Endothelial cell of umbilical vein (primary cell): ENCODE measurements at regions not wholly inside any gene's neighbourhood (a gene's known extent, or its start where the extent isn't known, plus 50 kb on each side); places are given as distances from the start of the nearest gene placed in this dataset.

ENCODE experiments used
- BruUV-seq: library from RNA; stranded (reverse); fragments of 400-500 nt; replicated peaks from 2 replicates; lab custom pipeline; 2021; lab: Mats Ljungman, UMichigan
- CTCF ChIA-PET: fragments of 300-600, 350-600 bp; sonication (Branson Sonifier 250); formaldehyde crosslinking; loops from one replicate; lab custom pipeline; 2021; ENCODE audit warnings: antibody characterized with exemption, inconsistent platforms; lab: Charles Lee
- POLR2A ChIA-PET: fragments of 300-600, 350-600 bp; sonication (Branson Sonifier 250); formaldehyde crosslinking; loops from one replicate; lab custom pipeline; 2021; ENCODE audit warnings: antibody characterized with exemption, inconsistent platforms; lab: Charles Lee
- DNase-seq: peaks from one replicate; pipeline ENCODE4 v3.0.0-alpha.2; 2011; ENCODE audit warnings: low read depth, low spot score
- FAIRE-seq: peaks from 2 replicates; lab custom pipeline; 2011; peaks lifted over from hg19 to GRCh38; lab: Jason Lieb, UNC
- H2AFZ ChIP-seq: 2 replicates; pipeline ENCODE4 v1.6.0; 2012; ENCODE audit warnings: low read depth, low read length, control low read depth, inconsistent platforms
- H3K27ac ChIP-seq: 2 replicates; pipeline ENCODE4 v1.5.1; 2011; ENCODE audit warnings: low read depth, mild to moderate bottlenecking, control low read depth, low read length, moderate library complexity; ENCODE audit not compliant: insufficient read depth
- H3K27me3 ChIP-seq, 2 experiments: 2 replicates each; pipeline versions ENCODE4 v1.6.0 to v1.6.1; 2011; ENCODE audit warnings: low read length in 2 of 2, mixed read lengths in 1 of 2; ENCODE audit not compliant: control insufficient read depth in 2 of 2, insufficient read depth in 2 of 2
- H3K36me3 ChIP-seq, 2 experiments: 2 replicates in 1 of 2; 3 replicates in 1 of 2; pipeline ENCODE4 v1.5.1; 2011; ENCODE audit warnings: low read length in 2 of 2, mild to moderate bottlenecking in 1 of 2, moderate library complexity in 1 of 2; ENCODE audit not compliant: control insufficient read depth in 2 of 2, insufficient read depth in 2 of 2; ENCODE audit errors: extremely low read depth in 1 of 2
- H3K4me1 ChIP-seq: 3 replicates; pipeline ENCODE4 v1.5.1; 2011; ENCODE audit warnings: mild to moderate bottlenecking, low read length; ENCODE audit not compliant: control insufficient read depth, insufficient read depth; ENCODE audit errors: extremely low read depth
- H3K4me2 ChIP-seq: 2 replicates; pipeline ENCODE4 v1.6.1; 2011; ENCODE audit warnings: low read length, control low read depth, mixed read lengths; ENCODE audit not compliant: insufficient read depth
- H3K4me3 ChIP-seq, 3 experiments: fragments of 200-600 bp in 1 of 3; sonication (generic), shearing (Covaris generic) in 1 of 3; replicated peaks in 1 of 3; 2 replicates each; pipeline ENCODE4 v1.5.1; 2011 to 2016; ENCODE audit warnings: control low read depth in 3 of 3, low read length in 3 of 3, mild to moderate bottlenecking in 2 of 3, inconsistent platforms in 1 of 3, low read depth in 1 of 3, moderate library complexity in 1 of 3; ENCODE audit not compliant: insufficient read depth in 1 of 3
- H3K79me2 ChIP-seq: 2 replicates; pipeline ENCODE4 v1.6.0; 2012; ENCODE audit warnings: low read length, inconsistent platforms; ENCODE audit not compliant: control insufficient read depth, insufficient read depth
- H3K9ac ChIP-seq: replicated peaks from 2 replicates; pipeline ENCODE3; 2011; ENCODE audit warnings: low read length, control low read depth; ENCODE audit not compliant: insufficient read depth; ENCODE audit errors: extremely low read depth
- H3K9me1 ChIP-seq: replicated peaks from 3 replicates; pipeline ENCODE4 v1.6.0; 2011; ENCODE audit warnings: mild to moderate bottlenecking, low read length; ENCODE audit not compliant: control insufficient read depth, insufficient read depth; ENCODE audit errors: extremely low read depth
- H3K9me3 ChIP-seq: replicated peaks from 2 replicates; pipeline ENCODE4 v1.5.1; 2012; ENCODE audit warnings: low read length, inconsistent platforms; ENCODE audit not compliant: control insufficient read depth, insufficient read depth
- H4K20me1 ChIP-seq: replicated peaks from 2 replicates; pipeline ENCODE3; 2011; ENCODE audit warnings: mild to moderate bottlenecking, low read length; ENCODE audit not compliant: control insufficient read depth, insufficient read depth; ENCODE audit errors: extremely low read depth
- CTCF ChIP-seq, 2 donors: IDR thresholded peaks; 1 replicate in 1 of 2; 2 replicates in 1 of 2; pipeline ENCODE4 v1.5.1; 2011; ENCODE audit warnings: low read length in 2 of 2, mild to moderate bottlenecking in 2 of 2, moderate library complexity in 2 of 2, control low read depth in 1 of 2, inconsistent platforms in 1 of 2, low read depth in 1 of 2; ENCODE audit not compliant: insufficient read depth in 1 of 2; ENCODE audit errors: extremely low read depth in 1 of 2
- EZH2 ChIP-seq: IDR thresholded peaks from 2 replicates; pipeline ENCODE4 v1.6.1; 2012; ENCODE audit warnings: borderline replicate concordance, low read depth, mild to moderate bottlenecking, moderate library complexity, low read length, inconsistent platforms; ENCODE audit not compliant: severe bottlenecking
- FOS ChIP-seq: IDR thresholded peaks from 2 replicates; pipeline ENCODE4 v1.6.1; 2011; ENCODE audit warnings: mild to moderate bottlenecking, low read length, moderate library complexity, borderline replicate concordance; ENCODE audit not compliant: insufficient read depth
- JUN ChIP-seq: IDR thresholded peaks from 2 replicates; pipeline ENCODE4 v1.6.1; 2011; ENCODE audit warnings: borderline replicate concordance, low read depth; ENCODE audit not compliant: insufficient read length, insufficient read depth
- MAX ChIP-seq: IDR thresholded peaks from 2 replicates; pipeline ENCODE4 v1.6.1; 2011; ENCODE audit not compliant: insufficient read depth, insufficient read length
- POLR2AphosphoS5 ChIP-seq: IDR thresholded peaks from 2 replicates; pipeline ENCODE4 v1.6.1; 2012; ENCODE audit warnings: low read depth, mild to moderate bottlenecking, control low read depth, low read length, moderate library complexity; ENCODE audit not compliant: insufficient read depth
- dilution Hi-C: fragments of 300-500 bp; cut with MboI; formaldehyde crosslinking; loops from one replicate; pipeline ENCODE4 v1.15.0; 2019; ENCODE audit warnings: low sequenced_read_pairs; ENCODE audit not compliant: extremely low pct_ligation_motif_present
- intact Hi-C: fragments of 100-400 bp; cut with micrococcal nuclease; formaldehyde crosslinking; loops from one replicate; pipeline ENCODE4 v1.10.0; 2022

- Histone ChIP-seq H3K9me3 (peaks cover 5% of the 10 kb centered on the region), H3K79me2 (no peaks in the 10 kb centered on the region), H3K9ac (no peak overlapping the region), H4K20me1 (no peaks in the 10 kb centered on the region), H3K4me2 (no peak overlapping the region), H3K4me3 (no peak overlapping the region), H3K27me3 (no peaks in the 10 kb centered on the region), H3K4me1 (no peaks in the 10 kb centered on the region), H2AFZ (no peak overlapping the region), H3K9me1 (no peaks in the 10 kb centered on the region), H3K27ac (no peak overlapping the region), H3K36me3 (no peaks in the 10 kb centered on the region)
- CTCF ChIA-PET = no interaction called here
- DNase-seq (no peak), FAIRE-seq (no peak)
- POLR2A ChIA-PET = no interaction called here
- intact Hi-C loops = no loop called here
- no peak for TF ChIP-seq EZH2
- TF ChIP-seq POLR2AphosphoS5 = no peak
- no peak for TF ChIP-seq MAX
- TF ChIP-seq JUN = no peak
- no peak for TF ChIP-seq CTCF (IDR thresholded peaks at IDR 0.05; ENCODE audit: extremely low read depth in 1 of 2, insufficient read depth in 1 of 2, low read depth in 1 of 2, low read length in 2 of 2)
- no peak for TF ChIP-seq FOS
- dilution Hi-C loops = no loop called here
- BruUV-seq = no TSS peak
Observed at GRCh38 chr1:239893127-239893731, 198.5 kb upstream of the FMN2 start.
